Caco-2 (cell line): ENCODE measurements at regions not wholly inside any gene's neighbourhood (a gene's known extent, or its start where the extent isn't known, plus 50 kb on each side); places are given as distances from the start of the nearest gene placed in this dataset.

Source experiments
- BruUV-seq: library from RNA; stranded (reverse); fragments of 400-500 nt; replicated peaks from 2 replicates; lab custom pipeline; 2021; lab: Mats Ljungman, UMichigan
- CTCF ChIA-PET: fragments of 300-600 bp; sonication (Branson Sonifier 250); formaldehyde crosslinking; loops from one replicate; lab custom pipeline; 2022; ENCODE audit warnings: antibody characterized with exemption; lab: Charles Lee
- POLR2A ChIA-PET: fragments of 300-600 bp; sonication (Branson Sonifier 250); formaldehyde crosslinking; loops from one replicate; lab custom pipeline; 2022; ENCODE audit warnings: antibody characterized with exemption; lab: Charles Lee
- DNase-seq, 2 experiments: peaks; one replicate each; pipeline versions ENCODE4 v3.0.0 to v3.0.0-alpha.2; 2020 to 2022
- H3K27me3 ChIP-seq: replicated peaks from 2 replicates; pipeline ENCODE4 v1.6.0; 2011; ENCODE audit warnings: low read length; ENCODE audit not compliant: control insufficient read depth, insufficient read depth
- H3K36me3 ChIP-seq: 2 replicates; pipeline ENCODE4 v1.5.1; 2011; ENCODE audit warnings: low read length; ENCODE audit not compliant: control insufficient read depth, insufficient read depth
- H3K4me1 ChIP-seq: fragments of 250-450 bp; sonication (Bioruptor Pico); 2 replicates; pipeline ENCODE4 v1.5.1; 2020; ENCODE audit warnings: mild to moderate bottlenecking
- H3K4me3 ChIP-seq: 2 replicates; pipeline ENCODE4 v1.5.1; 2011; ENCODE audit warnings: low read depth, mild to moderate bottlenecking, control low read depth, low read length
- H3K9me3 ChIP-seq: fragments of 250-450 bp; sonication (Bioruptor Pico); 2 replicates; pipeline ENCODE4 v1.5.1; 2020; ENCODE audit warnings: mild to moderate bottlenecking, moderate library complexity
- H3K27ac Mint-ChIP-seq: one replicate; pipeline ENCODE4 v1.8.0; 2022; ENCODE audit warnings: mixed read lengths; ENCODE audit not compliant: unreplicated experiment
- H3K27me3 Mint-ChIP-seq: one replicate; pipeline ENCODE4 v1.8.0; 2022; ENCODE audit warnings: mixed read lengths; ENCODE audit not compliant: insufficient read depth, unreplicated experiment
- H3K36me3 Mint-ChIP-seq: one replicate; pipeline ENCODE4 v1.8.0; 2022; ENCODE audit warnings: mild to moderate bottlenecking, mixed read lengths; ENCODE audit not compliant: insufficient read depth, unreplicated experiment
- H3K4me1 Mint-ChIP-seq: one replicate; pipeline ENCODE4 v1.8.0; 2022; ENCODE audit warnings: low read depth, mixed read lengths; ENCODE audit not compliant: unreplicated experiment
- H3K4me3 Mint-ChIP-seq: one replicate; pipeline ENCODE4 v1.8.0; 2022; ENCODE audit warnings: mild to moderate bottlenecking, moderate library complexity, mixed read lengths; ENCODE audit not compliant: unreplicated experiment
- H3K9me3 Mint-ChIP-seq: one replicate; pipeline ENCODE4 v1.8.0; 2022; ENCODE audit warnings: mixed read lengths; ENCODE audit not compliant: unreplicated experiment
- CTCF ChIP-seq, 2 experiments: fragments of 200-600 bp in 1 of 2; IDR thresholded peaks; 1 replicate in 1 of 2; 2 replicates in 1 of 2; pipeline versions ENCODE4 v1.5.1 to v1.8.0; 2011 to 2022; ENCODE audit warnings: antibody characterized with exemption in 1 of 2, control low read depth in 1 of 2, inconsistent platforms in 1 of 2, low read depth in 1 of 2, low read length in 1 of 2, mild to moderate bottlenecking in 1 of 2, moderate library complexity in 1 of 2; ENCODE audit not compliant: insufficient read depth in 1 of 2, severe bottlenecking in 1 of 2, unreplicated experiment in 1 of 2
- intact Hi-C: fragments of 100-400 bp; cut with micrococcal nuclease; formaldehyde crosslinking; loops from one replicate; pipeline ENCODE4 v1.10.0; 2022; ENCODE audit not compliant: unreplicated experiment

GRCh38 chr13:63041640-63042414 is 1626.2 kb upstream of the PCDH20 start:
- DNase-seq = no peak
- Histone ChIP-seq H3K9me3 (no peaks in the 10 kb centered on the region), H3K4me3 (no peak overlapping the region), H3K36me3 (no peaks in the 10 kb centered on the region), H3K4me1 (no peaks in the 10 kb centered on the region), H3K27me3 (no peaks in the 10 kb centered on the region)
- ChIA-PET CTCF (no interaction called here), POLR2A (no interaction called here)
- Mint-ChIP-seq H3K27me3 (peaks cover 6% of the 10 kb centered on the region), H3K27ac (no peak overlapping the region), H3K9me3 (no peaks in the 10 kb centered on the region), H3K4me3 (no peak overlapping the region), H3K4me1 (no peaks in the 10 kb centered on the region), H3K36me3 (no peaks in the 10 kb centered on the region)
- TF ChIP-seq CTCF (IDR thresholded peaks at IDR 0.05; ENCODE audit: insufficient read depth in 1 of 2, low read depth in 1 of 2, low read length in 1 of 2, severe bottlenecking in 1 of 2, unreplicated experiment in 1 of 2) = no peak
- intact Hi-C loops = no loop called here
- no TSS peak for BruUV-seq

- CTCF ChIA-PET = no interaction called here
- BruUV-seq = no TSS peak
- H3K27ac Mint-ChIP-seq = no peak overlapping the region
Observed at GRCh38 chr13:63026285-63026797, 1610.7 kb upstream of the PCDH20 start.

GRCh38 chr13:63025741-63026140 is 1610.1 kb upstream of the PCDH20 start:
- DNase-seq = no peak
- no peak for TF ChIP-seq CTCF (IDR thresholded peaks at IDR 0.05; ENCODE audit: insufficient read depth in 1 of 2, low read depth in 1 of 2, low read length in 1 of 2, severe bottlenecking in 1 of 2, unreplicated experiment in 1 of 2)
- H3K27me3 Mint-ChIP-seq = no peaks in the 10 kb centered on the region
- no peaks in the 10 kb centered on the region for H3K4me1 Mint-ChIP-seq
- no peaks in the 10 kb centered on the region for H3K27me3 ChIP-seq
- no peak overlapping the region for H3K27ac Mint-ChIP-seq
- no peak overlapping the region for H3K4me3 ChIP-seq
- no peaks in the 10 kb centered on the region for H3K9me3 ChIP-seq
- no peaks in the 10 kb centered on the region for H3K36me3 Mint-ChIP-seq
- no peaks in the 10 kb centered on the region for H3K36me3 ChIP-seq
- no peaks in the 10 kb centered on the region for H3K9me3 Mint-ChIP-seq
- ChIA-PET CTCF (no interaction called here), POLR2A (no interaction called here)
- no TSS peak for BruUV-seq
- intact Hi-C loops = no loop called here
- no peak overlapping the region for H3K4me3 Mint-ChIP-seq
- H3K4me1 ChIP-seq = no peaks in the 10 kb centered on the region

More at GRCh38 chr13:63026285-63026797, 1610.7 kb upstream of the PCDH20 start:
- H3K36me3 ChIP-seq = no peaks in the 10 kb centered on the region
- intact Hi-C loops = no loop called here
- H3K4me1 ChIP-seq = no peaks in the 10 kb centered on the region
- no peaks in the 10 kb centered on the region for H3K36me3 Mint-ChIP-seq
- no peaks in the 10 kb centered on the region for H3K9me3 Mint-ChIP-seq
- no peaks in the 10 kb centered on the region for H3K27me3 Mint-ChIP-seq
- no peaks in the 10 kb centered on the region for H3K4me1 Mint-ChIP-seq
- no peak for TF ChIP-seq CTCF (IDR thresholded peaks at IDR 0.05; ENCODE audit: insufficient read depth in 1 of 2, low read depth in 1 of 2, low read length in 1 of 2, severe bottlenecking in 1 of 2, unreplicated experiment in 1 of 2)
- no peak for DNase-seq
- POLR2A ChIA-PET = no interaction called here
- no peaks in the 10 kb centered on the region for H3K9me3 ChIP-seq
- no peaks in the 10 kb centered on the region for H3K27me3 ChIP-seq
- no peak overlapping the region for H3K4me3 ChIP-seq
- H3K4me3 Mint-ChIP-seq = no peak overlapping the region
